ENCODE measurements at regions not wholly inside any gene's neighbourhood (a gene's known extent, or its start where the extent isn't known, plus 50 kb on each side); places are given as distances from the start of the nearest gene placed in this dataset.

DNA sequence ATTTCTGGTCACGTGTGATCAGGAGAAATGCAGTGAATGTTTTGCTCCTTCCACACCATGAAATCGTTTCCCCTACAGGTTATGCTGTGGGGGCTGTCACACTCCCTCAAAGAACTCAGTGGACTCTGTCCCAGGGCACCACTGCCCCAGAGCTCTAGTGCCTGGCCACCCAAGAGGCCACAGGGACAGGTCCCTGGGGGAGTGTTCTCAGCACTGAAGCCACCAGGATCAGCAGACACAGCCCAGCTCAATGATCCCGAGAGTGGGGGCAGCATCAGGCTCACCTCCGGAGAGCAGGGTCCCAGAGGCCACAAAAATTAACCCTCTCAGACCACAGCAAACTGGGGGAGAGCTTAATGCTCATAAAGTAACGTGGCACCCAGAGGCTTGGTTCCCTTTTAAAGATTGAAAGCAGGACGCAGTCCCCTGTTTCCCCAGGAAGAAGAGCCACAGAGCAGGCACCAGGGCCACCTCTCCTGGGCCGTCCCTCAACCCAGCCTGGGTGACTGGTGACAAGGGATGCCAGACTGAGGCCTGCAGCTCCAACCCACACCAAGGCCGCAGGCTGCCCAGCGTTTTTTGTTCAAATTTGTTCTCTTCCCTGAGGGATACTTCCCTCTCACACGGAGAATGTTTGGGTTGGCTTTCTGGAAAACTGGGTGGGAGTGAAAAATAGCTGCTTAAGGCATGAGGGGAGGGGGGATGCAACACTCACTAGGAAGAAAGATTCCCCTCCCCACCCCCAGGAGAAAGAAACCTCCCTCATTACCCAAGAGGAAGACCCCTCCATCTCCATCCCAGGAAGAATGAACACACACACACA lies 123.3 kb upstream of the IGF1R start:
- Histone ChIP-seq H3K27me3 (ENCODE audit: insufficient read depth, low read length) (peaks cover 21% of the 10 kb centered on the region; the same call in 1 of the 2 replicates), H3K4me3 (replicated peaks in 1 of 2; ENCODE audit: low read depth in 1 of 2, low read length in 2 of 2) (no peak overlapping the region), H3K9ac (ENCODE audit: low read length) (no peak overlapping the region), H4K20me1 (ENCODE audit: insufficient read depth) (no peaks in the 10 kb centered on the region), H3K9me2 (ENCODE audit: insufficient read depth) (no peaks in the 10 kb centered on the region), H3K79me2 (ENCODE audit: insufficient read depth, low read length) (no peaks in the 10 kb centered on the region), H3K4me2 (ENCODE audit: low read length) (no peak overlapping the region), H2AFZ (ENCODE audit: low read depth, low read length, poor library complexity, severe bottlenecking) (no peak overlapping the region), H3K9me3 (ENCODE audit: control insufficient read depth in 1 of 2, insufficient read depth in 1 of 2, low read depth in 1 of 2, low read length in 2 of 2) (no peaks in the 10 kb centered on the region), H3K27ac (ENCODE audit: low read depth, low read length) (no peak overlapping the region), H3K36me3 (ENCODE audit: control insufficient read depth in 1 of 2, insufficient read depth in 2 of 2, low read length in 2 of 2) (no peaks in the 10 kb centered on the region), H3K4me1 (ENCODE audit: control insufficient read depth in 1 of 2, insufficient read depth in 2 of 2, low read length in 2 of 2) (no peaks in the 10 kb centered on the region)
- ChIA-PET CTCF (no interaction called here), RAD21 (ENCODE audit: low non-redundant PET in 1 of 2, low total read pairs in 2 of 2, uncharacterized antibody in 2 of 2, unreplicated experiment in 2 of 2) (no interaction called here), POLR2A (no interaction called here)
- DNase-seq (ENCODE audit: low read depth, low spot score) (no peak), ATAC-seq (no peak)
- TF ChIP-seq ELF1 (IDR thresholded peaks at IDR 0.05; ENCODE audit: borderline replicate concordance, low read depth), result no peak
- no peak for TF ChIP-seq SIN3A (IDR thresholded peaks at IDR 0.05; ENCODE audit: low read depth)
- no peak for TF ChIP-seq SRF (IDR thresholded peaks at IDR 0.05; ENCODE audit: low read depth)
- TF ChIP-seq TCF7L2 (IDR thresholded peaks at IDR 0.05; ENCODE audit: borderline replicate concordance, extremely low read depth, insufficient read depth, insufficient read length), result no peak
- no peak for TF ChIP-seq FOSL1 (IDR thresholded peaks at IDR 0.05; ENCODE audit: low read depth)
- TF ChIP-seq, protein P1, sequence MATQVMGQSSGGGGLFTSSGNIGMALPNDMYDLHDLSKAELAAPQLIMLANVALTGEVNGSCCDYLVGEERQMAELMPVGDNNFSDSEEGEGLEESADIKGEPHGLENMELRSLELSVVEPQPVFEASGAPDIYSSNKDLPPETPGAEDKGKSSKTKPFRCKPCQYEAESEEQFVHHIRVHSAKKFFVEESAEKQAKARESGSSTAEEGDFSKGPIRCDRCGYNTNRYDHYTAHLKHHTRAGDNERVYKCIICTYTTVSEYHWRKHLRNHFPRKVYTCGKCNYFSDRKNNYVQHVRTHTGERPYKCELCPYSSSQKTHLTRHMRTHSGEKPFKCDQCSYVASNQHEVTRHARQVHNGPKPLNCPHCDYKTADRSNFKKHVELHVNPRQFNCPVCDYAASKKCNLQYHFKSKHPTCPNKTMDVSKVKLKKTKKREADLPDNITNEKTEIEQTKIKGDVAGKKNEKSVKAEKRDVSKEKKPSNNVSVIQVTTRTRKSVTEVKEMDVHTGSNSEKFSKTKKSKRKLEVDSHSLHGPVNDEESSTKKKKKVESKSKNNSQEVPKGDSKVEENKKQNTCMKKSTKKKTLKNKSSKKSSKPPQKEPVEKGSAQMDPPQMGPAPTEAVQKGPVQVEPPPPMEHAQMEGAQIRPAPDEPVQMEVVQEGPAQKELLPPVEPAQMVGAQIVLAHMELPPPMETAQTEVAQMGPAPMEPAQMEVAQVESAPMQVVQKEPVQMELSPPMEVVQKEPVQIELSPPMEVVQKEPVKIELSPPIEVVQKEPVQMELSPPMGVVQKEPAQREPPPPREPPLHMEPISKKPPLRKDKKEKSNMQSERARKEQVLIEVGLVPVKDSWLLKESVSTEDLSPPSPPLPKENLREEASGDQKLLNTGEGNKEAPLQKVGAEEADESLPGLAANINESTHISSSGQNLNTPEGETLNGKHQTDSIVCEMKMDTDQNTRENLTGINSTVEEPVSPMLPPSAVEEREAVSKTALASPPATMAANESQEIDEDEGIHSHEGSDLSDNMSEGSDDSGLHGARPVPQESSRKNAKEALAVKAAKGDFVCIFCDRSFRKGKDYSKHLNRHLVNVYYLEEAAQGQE (IDR thresholded peaks at IDR 0.05; ENCODE audit: low read depth), result no peak
- no peak for TF ChIP-seq RAD21 (IDR thresholded peaks at IDR 0.05; ENCODE audit: low read depth)
- TF ChIP-seq CEBPB (IDR thresholded peaks at IDR 0.05; ENCODE audit: low read depth), result no peak
- TF ChIP-seq YY1 (IDR thresholded peaks at IDR 0.05; ENCODE audit: extremely low read depth, insufficient replicate concordance, low read depth, low read length), result no peak
- TF ChIP-seq, protein P2, sequence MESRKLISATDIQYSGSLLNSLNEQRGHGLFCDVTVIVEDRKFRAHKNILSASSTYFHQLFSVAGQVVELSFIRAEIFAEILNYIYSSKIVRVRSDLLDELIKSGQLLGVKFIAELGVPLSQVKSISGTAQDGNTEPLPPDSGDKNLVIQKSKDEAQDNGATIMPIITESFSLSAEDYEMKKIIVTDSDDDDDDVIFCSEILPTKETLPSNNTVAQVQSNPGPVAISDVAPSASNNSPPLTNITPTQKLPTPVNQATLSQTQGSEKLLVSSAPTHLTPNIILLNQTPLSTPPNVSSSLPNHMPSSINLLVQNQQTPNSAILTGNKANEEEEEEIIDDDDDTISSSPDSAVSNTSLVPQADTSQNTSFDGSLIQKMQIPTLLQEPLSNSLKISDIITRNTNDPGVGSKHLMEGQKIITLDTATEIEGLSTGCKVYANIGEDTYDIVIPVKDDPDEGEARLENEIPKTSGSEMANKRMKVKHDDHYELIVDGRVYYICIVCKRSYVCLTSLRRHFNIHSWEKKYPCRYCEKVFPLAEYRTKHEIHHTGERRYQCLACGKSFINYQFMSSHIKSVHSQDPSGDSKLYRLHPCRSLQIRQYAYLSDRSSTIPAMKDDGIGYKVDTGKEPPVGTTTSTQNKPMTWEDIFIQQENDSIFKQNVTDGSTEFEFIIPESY (IDR thresholded peaks at IDR 0.05; ENCODE audit: extremely low read depth, insufficient replicate concordance, low read length), result no peak
- no peak for TF ChIP-seq SP1 (IDR thresholded peaks at IDR 0.05; ENCODE audit: low read depth)
- no peak for TF ChIP-seq EZH2phosphoT487 (IDR thresholded peaks at IDR 0.05; ENCODE audit: borderline replicate concordance)
- TF ChIP-seq, protein P3, sequence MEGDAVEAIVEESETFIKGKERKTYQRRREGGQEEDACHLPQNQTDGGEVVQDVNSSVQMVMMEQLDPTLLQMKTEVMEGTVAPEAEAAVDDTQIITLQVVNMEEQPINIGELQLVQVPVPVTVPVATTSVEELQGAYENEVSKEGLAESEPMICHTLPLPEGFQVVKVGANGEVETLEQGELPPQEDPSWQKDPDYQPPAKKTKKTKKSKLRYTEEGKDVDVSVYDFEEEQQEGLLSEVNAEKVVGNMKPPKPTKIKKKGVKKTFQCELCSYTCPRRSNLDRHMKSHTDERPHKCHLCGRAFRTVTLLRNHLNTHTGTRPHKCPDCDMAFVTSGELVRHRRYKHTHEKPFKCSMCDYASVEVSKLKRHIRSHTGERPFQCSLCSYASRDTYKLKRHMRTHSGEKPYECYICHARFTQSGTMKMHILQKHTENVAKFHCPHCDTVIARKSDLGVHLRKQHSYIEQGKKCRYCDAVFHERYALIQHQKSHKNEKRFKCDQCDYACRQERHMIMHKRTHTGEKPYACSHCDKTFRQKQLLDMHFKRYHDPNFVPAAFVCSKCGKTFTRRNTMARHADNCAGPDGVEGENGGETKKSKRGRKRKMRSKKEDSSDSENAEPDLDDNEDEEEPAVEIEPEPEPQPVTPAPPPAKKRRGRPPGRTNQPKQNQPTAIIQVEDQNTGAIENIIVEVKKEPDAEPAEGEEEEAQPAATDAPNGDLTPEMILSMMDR (IDR thresholded peaks at IDR 0.05 in 2 of 3, conservative IDR thresholded peaks at IDR 0.05 in 1 of 3; ENCODE audit: borderline replicate concordance in 1 of 3, insufficient read depth in 1 of 3, low read depth in 2 of 3, low read length in 2 of 3), result no peak
- BruUV-seq (replicated peaks), result no TSS peak
- intact Hi-C loops (cut with micrococcal nuclease), result no loop called here
